ENCODE measurements at regions not wholly inside any gene's neighbourhood (a gene's known extent, or its start where the extent isn't known, plus 50 kb on each side); places are given as distances from the start of the nearest gene placed in this dataset.

DNA sequence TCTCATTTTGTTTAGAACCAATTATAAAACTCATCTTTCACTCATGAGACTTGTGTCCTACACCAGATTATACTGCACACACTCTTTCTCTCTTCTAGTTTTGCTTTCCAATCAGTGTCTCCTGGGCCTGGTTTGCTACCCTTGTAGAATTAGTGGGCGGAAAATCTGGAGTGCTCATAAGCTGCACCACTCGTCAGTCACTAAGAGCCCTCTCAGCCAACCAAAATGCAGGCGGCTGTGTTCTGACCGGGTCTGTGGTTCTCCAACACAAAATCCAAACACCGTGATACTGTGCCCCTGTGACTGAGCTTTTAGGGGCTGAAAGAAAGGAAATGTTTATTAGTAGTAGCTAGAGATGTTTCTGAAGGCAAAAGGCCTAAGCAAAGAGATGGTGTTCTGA, 83.7 kb upstream of the OBI1 start:
- TF ChIP-seq YY1 (IDR thresholded peaks at IDR 0.05; ENCODE audit: insufficient read depth, insufficient read length): no peak
- no peak for TF ChIP-seq ZNF274 (IDR thresholded peaks at IDR 0.05; ENCODE audit: low read depth, low read length)
